HFF-Myc (cell line): ENCODE measurements at regions not wholly inside any gene's neighbourhood (a gene's known extent, or its start where the extent isn't known, plus 50 kb on each side); places are given as distances from the start of the nearest gene placed in this dataset.

ENCODE experiments used
- DNase-seq: peaks from one replicate; pipeline ENCODE4 v3.0.0-alpha.2; 2011; ENCODE audit warnings: low read depth; ENCODE audit errors: extremely low read depth
- H3K4me3 ChIP-seq: replicated peaks from 2 replicates; pipeline ENCODE4 v1.5.1; 2011; ENCODE audit warnings: low read depth, mild to moderate bottlenecking, control low read depth, low read length
- TF ChIP-seq, protein P1 (sequence below): IDR thresholded peaks from 2 replicates; pipeline ENCODE4 v1.5.1; 2012; ENCODE audit warnings: mild to moderate bottlenecking, low read depth, low read length, control low read depth; ENCODE audit errors: missing control alignments

DNA sequence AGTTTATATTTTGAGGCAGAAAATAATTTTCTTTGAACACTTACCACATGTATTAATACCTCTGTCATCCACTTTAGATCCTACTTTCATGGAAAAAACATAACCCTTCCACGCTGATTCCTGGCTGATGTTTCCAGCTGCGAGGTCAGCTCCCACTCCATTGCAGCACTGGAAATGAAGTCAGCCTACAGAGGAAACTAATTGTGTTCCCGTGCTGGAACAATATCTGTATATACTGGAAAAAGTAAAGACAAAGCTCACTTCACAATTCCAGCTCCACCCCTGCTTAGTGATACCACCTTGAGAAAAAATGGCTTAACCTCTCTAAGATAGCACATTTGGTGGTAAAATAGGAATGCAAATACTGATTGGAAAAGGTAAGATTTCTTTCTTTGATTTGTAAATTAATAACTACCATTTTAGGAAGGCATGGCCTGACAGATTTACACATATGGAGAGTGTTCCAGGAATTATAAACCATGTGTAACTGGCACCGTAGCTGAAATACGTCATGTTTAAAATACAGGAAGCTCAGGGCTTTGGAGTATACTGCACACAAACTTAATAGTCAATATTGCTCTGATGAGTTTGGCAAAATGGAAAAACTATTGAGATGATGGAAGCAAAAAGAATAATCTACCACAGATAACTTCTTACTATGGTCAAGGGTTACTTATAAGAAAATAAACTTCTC, 90.0 kb downstream of the TRIB2 start:
- no peak overlapping the region for H3K4me3 ChIP-seq
- no peak for DNase-seq
- TF ChIP-seq, protein P1, sequence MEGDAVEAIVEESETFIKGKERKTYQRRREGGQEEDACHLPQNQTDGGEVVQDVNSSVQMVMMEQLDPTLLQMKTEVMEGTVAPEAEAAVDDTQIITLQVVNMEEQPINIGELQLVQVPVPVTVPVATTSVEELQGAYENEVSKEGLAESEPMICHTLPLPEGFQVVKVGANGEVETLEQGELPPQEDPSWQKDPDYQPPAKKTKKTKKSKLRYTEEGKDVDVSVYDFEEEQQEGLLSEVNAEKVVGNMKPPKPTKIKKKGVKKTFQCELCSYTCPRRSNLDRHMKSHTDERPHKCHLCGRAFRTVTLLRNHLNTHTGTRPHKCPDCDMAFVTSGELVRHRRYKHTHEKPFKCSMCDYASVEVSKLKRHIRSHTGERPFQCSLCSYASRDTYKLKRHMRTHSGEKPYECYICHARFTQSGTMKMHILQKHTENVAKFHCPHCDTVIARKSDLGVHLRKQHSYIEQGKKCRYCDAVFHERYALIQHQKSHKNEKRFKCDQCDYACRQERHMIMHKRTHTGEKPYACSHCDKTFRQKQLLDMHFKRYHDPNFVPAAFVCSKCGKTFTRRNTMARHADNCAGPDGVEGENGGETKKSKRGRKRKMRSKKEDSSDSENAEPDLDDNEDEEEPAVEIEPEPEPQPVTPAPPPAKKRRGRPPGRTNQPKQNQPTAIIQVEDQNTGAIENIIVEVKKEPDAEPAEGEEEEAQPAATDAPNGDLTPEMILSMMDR, result no peak

DNA sequence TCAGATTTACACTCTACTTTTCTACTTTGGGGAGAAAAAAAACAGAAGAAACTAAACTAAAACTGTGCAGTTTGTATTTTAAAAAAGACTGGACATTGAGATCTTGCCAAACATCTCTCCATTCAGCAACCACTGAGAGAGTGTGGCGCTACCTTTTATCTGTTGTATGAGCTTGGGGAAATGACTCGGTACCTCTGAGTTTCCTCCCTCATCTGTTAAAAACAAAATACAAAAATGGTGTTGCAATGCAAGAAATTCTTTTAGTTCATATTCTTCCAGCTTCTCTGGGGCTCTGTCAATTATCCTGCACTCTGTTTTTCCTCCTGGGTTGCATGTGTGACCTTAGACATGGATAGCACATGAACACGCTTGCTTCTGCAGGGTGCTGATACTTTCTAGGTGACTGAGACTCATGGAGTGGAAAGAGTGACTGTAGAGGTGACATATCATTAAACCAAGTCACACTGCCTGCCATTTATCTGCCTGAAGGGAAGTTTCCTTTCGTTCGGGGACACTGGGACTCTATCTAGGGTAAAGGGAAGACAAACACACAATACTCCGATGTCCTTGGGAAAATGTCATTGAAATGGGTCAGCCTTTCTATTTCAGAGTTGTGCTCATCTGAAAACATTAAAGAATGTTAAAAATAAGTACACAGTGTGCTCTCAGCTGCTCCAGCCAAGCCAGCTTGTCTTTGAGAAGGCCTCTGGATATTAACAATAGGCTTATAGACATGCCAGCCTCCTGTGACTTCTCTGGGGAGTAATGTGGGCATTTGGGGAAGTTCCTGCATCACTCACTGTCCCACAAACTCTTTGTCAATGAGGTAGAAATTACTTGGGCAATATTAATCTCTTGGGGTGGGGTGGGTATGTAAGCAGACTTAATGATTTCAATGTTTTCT, 91.4 kb downstream of the TRIB2 start:
- TF ChIP-seq, protein P1, result no peak
- DNase-seq, result no peak
- H3K4me3 ChIP-seq, result no peak overlapping the region

GRCh38 chr2:12809526-12809925, 92.8 kb downstream of the TRIB2 start:
- TF ChIP-seq, protein P1, result no peak
- DNase-seq, result no peak

DNA sequence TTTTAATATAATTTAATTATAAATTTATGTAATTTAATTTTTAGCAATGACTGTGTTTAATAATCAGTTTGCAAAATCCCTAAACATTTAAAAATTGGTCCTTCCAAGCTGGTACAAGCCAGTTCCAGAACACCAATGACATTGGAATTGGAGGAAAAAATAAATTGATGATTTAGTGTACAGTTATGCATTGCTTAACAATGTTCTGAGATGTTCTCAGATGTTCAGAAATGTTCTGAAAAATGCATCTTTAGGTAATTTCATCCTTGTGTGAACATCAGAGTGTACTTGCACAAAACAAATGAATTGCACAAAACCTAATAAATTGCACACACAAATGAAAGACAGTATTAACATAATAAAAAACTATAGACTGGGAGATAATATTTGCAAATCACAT, 95.2 kb downstream of the TRIB2 start:
- TF ChIP-seq, protein P1, result no peak
- no peak overlapping the region for H3K4me3 ChIP-seq
- DNase-seq, result no peak

More at GRCh38 chr2:12809526-12809925, 92.8 kb downstream of the TRIB2 start:
- no peak overlapping the region for H3K4me3 ChIP-seq

- TF ChIP-seq, protein P1, result no peak
- H3K4me3 ChIP-seq, result no peak overlapping the region
- DNase-seq, result no peak
These were observed 96.4 kb downstream of the TRIB2 start for GRCh38 chr2:12813166-12813565.

- no peak for DNase-seq
These were observed 99.9 kb downstream of the TRIB2 start for GRCh38 chr2:12816379-12817306.

More at GRCh38 chr2:12816379-12817306, 99.9 kb downstream of the TRIB2 start:
- no peak overlapping the region for H3K4me3 ChIP-seq
- TF ChIP-seq, protein P1, result no peak
